BLaER1 treated with 17β-estradiol and CSF1 and Interleukin-3, amounts not matched to agents 10 nM and 100 nM (cell line): ENCODE measurements at regions not wholly inside any gene's neighbourhood (a gene's known extent, or its start where the extent isn't known, plus 50 kb on each side); places are given as distances from the start of the nearest gene placed in this dataset.
A peak's percentile ranks its signal among the peaks of the same experiment; 100 is the strongest.

Experiments
- H3K27ac ChIP-seq, 11 experiments: shearing (Covaris generic); formaldehyde crosslinking; 2 replicates each; pipeline ENCODE4 v1.8.1; 2022
- H3K27me3 ChIP-seq, 11 experiments: shearing (Covaris generic); formaldehyde crosslinking; 2 replicates each; pipeline ENCODE4 v1.8.1; 2022
- H3K36me3 ChIP-seq, 11 experiments: shearing (Covaris generic); formaldehyde crosslinking; 2 replicates each; pipeline ENCODE4 v1.8.1; 2022
- H3K4me1 ChIP-seq, 10 experiments: shearing (Covaris generic); formaldehyde crosslinking; 2 replicates each; pipeline ENCODE4 v1.8.1; 2022
- H3K4me2 ChIP-seq, 11 experiments: shearing (Covaris generic); formaldehyde crosslinking; 2 replicates each; pipeline ENCODE4 v1.8.1; 2022
- H3K4me3 ChIP-seq, 10 experiments: shearing (Covaris generic); formaldehyde crosslinking; 2 replicates each; pipeline ENCODE4 v1.8.1; 2022
- H3K9ac ChIP-seq, 11 experiments: shearing (Covaris generic); formaldehyde crosslinking; 2 replicates each; pipeline ENCODE4 v1.8.1; 2022
- H3K9me3 ChIP-seq, 11 experiments: shearing (Covaris generic); formaldehyde crosslinking; replicated peaks in 1 of 11; 2 replicates each; pipeline ENCODE4 v1.8.1; 2022
- H4K20me1 ChIP-seq, 11 experiments: shearing (Covaris generic); formaldehyde crosslinking; 2 replicates each; pipeline ENCODE4 v1.8.1; 2022
- Cebpa-rat ChIP-seq, 11 experiments: shearing (Covaris generic); IDR thresholded peaks; 2 replicates each; pipeline ENCODE4 v1.8.1; 2022

DNA sequence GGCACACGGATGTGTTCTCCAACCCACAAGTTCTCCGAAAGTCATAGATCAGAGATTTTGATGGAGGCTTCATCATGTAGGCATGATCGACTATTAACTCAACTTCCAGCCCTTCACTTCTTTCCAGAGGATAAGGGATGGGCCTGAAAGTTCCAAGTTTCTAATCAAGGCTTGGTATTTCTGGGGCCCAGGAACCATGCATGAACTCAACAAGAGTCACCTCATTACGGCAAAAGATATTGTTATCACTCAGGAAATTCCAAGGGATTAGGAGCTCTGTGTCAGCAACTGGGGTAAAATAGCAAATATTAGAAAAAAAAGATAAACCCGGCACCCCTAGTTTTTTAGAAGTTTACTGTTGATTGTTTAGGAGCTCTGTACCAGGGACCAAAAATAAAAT is 240.1 kb upstream of the PPP1R2C start:
- no peaks in the 10 kb centered on the region for H4K20me1 ChIP-seq
- H3K27me3 ChIP-seq = peaks cover 74 to 94% (median 88%) of the 10 kb centered on the region in 11 experiments
- H3K4me1 ChIP-seq = peaks cover 0 to 12% (median 5%) of the 10 kb centered on the region in 10 experiments; a peak in 6 of 20 replicates
- H3K4me2 ChIP-seq = no peak overlapping the region
- H3K36me3 ChIP-seq = no peaks in the 10 kb centered on the region
- H3K9me3 ChIP-seq = peaks cover 9 to 21% (median 15%) of the 10 kb centered on the region in 11 experiments
- no peak overlapping the region for H3K27ac ChIP-seq
- H3K9ac ChIP-seq = no peak overlapping the region
- TF ChIP-seq Cebpa-rat (IDR thresholded peaks at IDR 0.05) = no peak
- no peak overlapping the region for H3K4me3 ChIP-seq

- peak overlapping the region in 5 of 11 experiments; percentile 0 to 31 (median 8); a peak in 5 of 22 replicates for H3K4me2 ChIP-seq
- no peak overlapping the region for H3K27ac ChIP-seq
- no peak for TF ChIP-seq Cebpa-rat (IDR thresholded peaks at IDR 0.05)
- H3K4me1 ChIP-seq = peaks cover 0 to 12% (median 5%) of the 10 kb centered on the region in 10 experiments; a peak in 6 of 20 replicates
- H3K27me3 ChIP-seq = peaks cover 64 to 94% (median 87%) of the 10 kb centered on the region in 11 experiments
- H4K20me1 ChIP-seq = no peaks in the 10 kb centered on the region
- H3K4me3 ChIP-seq = no peak overlapping the region
- H3K9me3 ChIP-seq = peaks cover 19 to 31% (median 25%) of the 10 kb centered on the region in 11 experiments
- no peak overlapping the region for H3K9ac ChIP-seq
- H3K36me3 ChIP-seq = no peaks in the 10 kb centered on the region
Measured at GRCh38 chrX:43019021-43019420, 241.1 kb upstream of the PPP1R2C start.

DNA sequence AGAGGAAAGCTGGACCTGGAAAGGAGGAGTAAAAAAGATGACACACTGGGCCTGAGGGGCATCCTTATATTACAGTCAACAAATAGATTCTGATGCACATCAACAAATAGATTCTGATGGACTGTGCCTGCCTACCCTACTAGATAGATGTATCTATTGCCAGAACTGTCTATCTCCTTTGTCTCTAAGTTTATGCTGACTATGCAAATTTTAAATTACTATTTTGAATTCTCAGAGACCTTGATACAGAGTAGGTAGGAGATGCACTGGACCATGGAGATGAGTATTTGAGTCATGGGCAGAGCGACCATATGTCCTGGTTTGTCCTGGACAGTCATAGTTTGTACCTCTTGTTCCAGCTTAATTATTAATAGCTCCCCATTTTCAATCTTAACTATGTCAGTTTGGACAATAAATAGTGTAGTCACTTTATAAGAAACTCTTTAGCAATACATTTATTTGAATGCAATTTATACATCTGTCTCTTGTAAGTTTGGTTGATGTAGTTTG is 247.9 kb upstream of the PPP1R2C start:
- Histone ChIP-seq H4K20me1 (no peaks in the 10 kb centered on the region), H3K4me1 (no peaks in the 10 kb centered on the region), H3K36me3 (no peaks in the 10 kb centered on the region), H3K4me2 (no peak overlapping the region), H3K9me3 (peaks cover 52 to 72% (median 61%) of the 10 kb centered on the region in 11 experiments), H3K9ac (no peak overlapping the region), H3K4me3 (no peak overlapping the region), H3K27ac (no peak overlapping the region), H3K27me3 (peaks cover 19 to 59% (median 43%) of the 10 kb centered on the region in 11 experiments; a peak in 21 of 22 replicates)
- no peak for TF ChIP-seq Cebpa-rat (IDR thresholded peaks at IDR 0.05)

GRCh38 chrX:43064096-43064495 is 286.1 kb upstream of the PPP1R2C start:
- H3K36me3 ChIP-seq = no peaks in the 10 kb centered on the region
- no peak overlapping the region for H3K4me3 ChIP-seq
- H3K27me3 ChIP-seq = peaks cover 87 to 99% (median 97%) of the 10 kb centered on the region in 11 experiments
- no peak overlapping the region for H3K9ac ChIP-seq
- H4K20me1 ChIP-seq = peaks cover 0 to 7% (median 0%) of the 10 kb centered on the region in 11 experiments; a peak in 1 of 22 replicates
- H3K9me3 ChIP-seq = peaks cover 0 to 6% (median 0%) of the 10 kb centered on the region in 11 experiments; a peak in 2 of 22 replicates
- H3K4me1 ChIP-seq = no peaks in the 10 kb centered on the region
- no peak for TF ChIP-seq Cebpa-rat (IDR thresholded peaks at IDR 0.05)
- H3K4me2 ChIP-seq = no peak overlapping the region
- no peak overlapping the region for H3K27ac ChIP-seq

DNA sequence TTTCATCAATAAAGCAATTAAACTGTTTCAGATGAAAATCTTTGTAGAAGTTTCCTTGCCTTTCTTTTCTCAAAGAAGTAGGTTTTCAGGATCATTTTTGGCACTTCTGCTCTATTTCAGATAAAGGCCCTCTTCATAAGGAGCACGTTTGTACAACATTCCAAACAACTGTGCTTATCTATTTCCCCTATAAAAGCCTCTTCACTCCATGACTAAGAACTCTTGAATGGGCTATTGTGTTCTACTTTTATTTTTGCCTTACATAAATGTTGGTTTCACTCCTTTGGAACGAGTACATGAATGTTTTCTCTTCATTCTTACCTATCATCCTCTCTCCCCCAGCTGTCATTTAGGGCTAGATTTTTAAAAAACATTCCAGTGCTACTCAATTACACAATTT is 288.0 kb upstream of the PPP1R2C start:
- H3K9ac ChIP-seq = no peak overlapping the region
- no peak overlapping the region for H3K27ac ChIP-seq
- H3K4me1 ChIP-seq = no peaks in the 10 kb centered on the region
- no peak for TF ChIP-seq Cebpa-rat (IDR thresholded peaks at IDR 0.05)
- peaks cover 0 to 7% (median 0%) of the 10 kb centered on the region in 11 experiments; a peak in 1 of 22 replicates for H4K20me1 ChIP-seq
- peaks cover 0 to 6% (median 0%) of the 10 kb centered on the region in 11 experiments; a peak in 2 of 22 replicates for H3K9me3 ChIP-seq
- no peak overlapping the region for H3K4me2 ChIP-seq
- H3K4me3 ChIP-seq = no peak overlapping the region
- H3K27me3 ChIP-seq = peaks cover 79 to 99% (median 94%) of the 10 kb centered on the region in 11 experiments
- H3K36me3 ChIP-seq = no peaks in the 10 kb centered on the region

DNA sequence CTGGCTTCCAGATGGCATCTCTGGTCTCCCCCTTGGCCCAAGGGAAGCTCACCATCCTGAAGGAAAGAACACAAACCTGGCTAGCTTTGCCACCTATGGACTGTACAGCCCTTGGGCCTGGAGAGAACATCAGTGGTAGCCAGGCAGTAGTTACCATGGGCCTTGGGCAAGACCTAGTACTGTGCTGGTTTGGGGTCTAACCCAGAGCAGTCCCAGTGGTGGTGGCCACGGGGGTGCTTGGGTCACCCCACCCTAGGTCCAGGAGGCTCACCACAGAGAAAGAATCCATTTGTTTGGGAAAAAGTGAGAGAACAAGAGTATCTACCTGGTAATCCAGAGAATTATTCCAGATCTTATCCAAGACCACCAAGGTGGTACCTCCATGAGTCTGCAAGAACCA is 290.7 kb upstream of the PPP1R2C start:
- no peak overlapping the region for H3K4me3 ChIP-seq
- no peak overlapping the region for H3K9ac ChIP-seq
- no peak overlapping the region for H3K4me2 ChIP-seq
- H3K27ac ChIP-seq = no peak overlapping the region
- peaks cover 67 to 100% (median 95%) of the 10 kb centered on the region in 11 experiments for H3K27me3 ChIP-seq
- no peaks in the 10 kb centered on the region for H3K4me1 ChIP-seq
- no peak for TF ChIP-seq Cebpa-rat (IDR thresholded peaks at IDR 0.05)
- H3K9me3 ChIP-seq = peaks cover 0 to 6% (median 0%) of the 10 kb centered on the region in 11 experiments; a peak in 2 of 22 replicates
- H3K36me3 ChIP-seq = no peaks in the 10 kb centered on the region
- peaks cover 0 to 3% (median 0%) of the 10 kb centered on the region in 11 experiments; a peak in 1 of 22 replicates for H4K20me1 ChIP-seq

GRCh38 chrX:43083016-43083415 is 305.1 kb upstream of the PPP1R2C start:
- no peak overlapping the region for H3K4me2 ChIP-seq
- peaks cover 0 to 3% (median 0%) of the 10 kb centered on the region in 11 experiments; a peak in 1 of 22 replicates for H4K20me1 ChIP-seq
- TF ChIP-seq Cebpa-rat (IDR thresholded peaks at IDR 0.05) = no peak
- no peak overlapping the region for H3K27ac ChIP-seq
- H3K4me3 ChIP-seq = no peak overlapping the region
- peaks cover 15 to 31% (median 22%) of the 10 kb centered on the region in 11 experiments for H3K9me3 ChIP-seq
- H3K36me3 ChIP-seq = no peaks in the 10 kb centered on the region
- peaks cover 79 to 100% (median 90%) of the 10 kb centered on the region in 11 experiments for H3K27me3 ChIP-seq
- no peak overlapping the region for H3K9ac ChIP-seq
- H3K4me1 ChIP-seq = no peaks in the 10 kb centered on the region

DNA sequence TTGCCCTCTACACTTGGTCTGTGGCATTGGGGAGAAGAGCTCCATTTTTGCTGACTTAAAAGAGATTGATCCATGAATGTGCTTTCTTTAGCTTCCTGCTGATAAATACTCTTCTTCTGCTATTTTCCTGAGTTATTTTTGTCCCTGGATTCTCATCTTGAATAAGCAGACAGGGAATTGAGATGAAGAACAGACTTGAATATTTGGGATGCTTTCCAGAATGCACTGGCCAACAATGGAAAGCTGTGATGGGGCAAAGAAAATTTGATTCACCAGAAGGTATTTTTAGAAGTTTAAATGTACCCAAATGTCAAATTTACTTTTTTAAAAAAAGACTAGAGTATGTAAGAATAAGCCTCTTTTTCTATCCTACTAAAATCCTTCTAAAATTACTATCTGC is 309.9 kb upstream of the PPP1R2C start:
- no peak overlapping the region for H3K9ac ChIP-seq
- no peak overlapping the region for H3K4me2 ChIP-seq
- H3K36me3 ChIP-seq = no peaks in the 10 kb centered on the region
- H3K27ac ChIP-seq = no peak overlapping the region
- H3K27me3 ChIP-seq = peaks cover 81 to 100% (median 93%) of the 10 kb centered on the region in 11 experiments
- H3K4me1 ChIP-seq = no peaks in the 10 kb centered on the region
- peaks cover 11 to 22% (median 19%) of the 10 kb centered on the region in 11 experiments for H3K9me3 ChIP-seq
- peaks cover 0 to 3% (median 0%) of the 10 kb centered on the region in 11 experiments; a peak in 1 of 22 replicates for H4K20me1 ChIP-seq
- TF ChIP-seq Cebpa-rat (IDR thresholded peaks at IDR 0.05) = no peak
- no peak overlapping the region for H3K4me3 ChIP-seq

- no peak for TF ChIP-seq Cebpa-rat (IDR thresholded peaks at IDR 0.05)
- Histone ChIP-seq H3K36me3 (no peaks in the 10 kb centered on the region), H3K27ac (no peak overlapping the region), H3K4me1 (no peaks in the 10 kb centered on the region), H3K4me2 (no peak overlapping the region), H3K4me3 (no peak overlapping the region), H4K20me1 (peaks cover 0 to 6% (median 0%) of the 10 kb centered on the region in 11 experiments; a peak in 2 of 22 replicates), H3K9ac (no peak overlapping the region), H3K27me3 (peaks cover 75 to 99% (median 90%) of the 10 kb centered on the region in 11 experiments), H3K9me3 (no peaks in the 10 kb centered on the region)
Measured at GRCh38 chrX:43096830-43097229, 318.9 kb upstream of the PPP1R2C start.
